ENCODE measurements at regions not wholly inside any gene's neighbourhood (a gene's known extent, or its start where the extent isn't known, plus 50 kb on each side); places are given as distances from the start of the nearest gene placed in this dataset.

DNA sequence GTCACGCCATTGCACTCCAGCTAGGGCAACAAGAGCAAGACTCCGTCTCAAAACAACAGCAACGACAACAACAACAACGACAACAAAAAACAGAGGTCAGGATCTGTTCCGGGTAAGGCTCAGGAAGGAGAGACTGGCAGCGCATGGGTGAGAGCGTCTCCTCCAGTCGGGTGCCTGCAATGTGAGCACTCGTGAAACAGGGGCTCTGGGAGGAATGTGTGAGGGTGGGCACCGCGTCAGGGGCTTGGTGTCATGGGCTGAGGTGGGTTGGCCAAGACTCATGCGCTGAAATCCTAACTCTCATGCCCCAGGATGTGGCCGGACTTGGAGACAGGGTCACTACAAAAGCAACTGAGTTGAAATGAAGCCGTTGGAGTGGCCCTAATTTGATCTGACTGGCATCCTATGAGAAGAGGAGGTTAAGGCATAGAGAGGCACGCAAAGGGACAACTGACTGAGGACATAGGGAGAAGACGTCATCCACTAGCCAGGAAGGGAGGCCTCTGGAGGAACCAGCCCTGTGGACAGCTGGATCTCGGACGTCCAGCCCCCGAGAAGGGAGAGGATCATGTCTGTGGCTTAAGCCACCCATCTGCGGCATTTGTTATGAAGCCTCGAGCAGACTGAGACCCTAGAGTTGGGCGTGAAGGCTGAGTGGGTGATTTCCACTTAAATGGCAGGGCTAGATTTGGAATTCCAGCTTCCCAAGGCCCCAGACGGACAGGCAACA lies 241.5 kb upstream of the PITRM1 start:
- no peak for DNase-seq
- intact Hi-C loops (cut with DNase I; ENCODE audit: low total_unique reads) (no loop called here), in situ Hi-C loops (cut with MboI; ENCODE audit: low pct_ligation_motif_present in 1 of 4, low pct_unique_long_range_greater_than_20kb in 1 of 4, low sequenced_read_pairs in 3 of 4) (no loop called here)
- H3K4me1 ChIP-seq: no peaks in the 10 kb centered on the region
- no peak overlapping the region for H3K27ac ChIP-seq
- H3K4me3 ChIP-seq: no peak overlapping the region
- no peaks in the 10 kb centered on the region for H3K27me3 ChIP-seq
- no peaks in the 10 kb centered on the region for H3K36me3 ChIP-seq
- TF ChIP-seq EP300 (IDR thresholded peaks at IDR 0.05; ENCODE audit: low read depth) (no peak), POLR2A (IDR thresholded peaks at IDR 0.05) (no peak), POLR2AphosphoS5 (IDR thresholded peaks at IDR 0.05) (no peak)
- TF ChIP-seq, protein P1, sequence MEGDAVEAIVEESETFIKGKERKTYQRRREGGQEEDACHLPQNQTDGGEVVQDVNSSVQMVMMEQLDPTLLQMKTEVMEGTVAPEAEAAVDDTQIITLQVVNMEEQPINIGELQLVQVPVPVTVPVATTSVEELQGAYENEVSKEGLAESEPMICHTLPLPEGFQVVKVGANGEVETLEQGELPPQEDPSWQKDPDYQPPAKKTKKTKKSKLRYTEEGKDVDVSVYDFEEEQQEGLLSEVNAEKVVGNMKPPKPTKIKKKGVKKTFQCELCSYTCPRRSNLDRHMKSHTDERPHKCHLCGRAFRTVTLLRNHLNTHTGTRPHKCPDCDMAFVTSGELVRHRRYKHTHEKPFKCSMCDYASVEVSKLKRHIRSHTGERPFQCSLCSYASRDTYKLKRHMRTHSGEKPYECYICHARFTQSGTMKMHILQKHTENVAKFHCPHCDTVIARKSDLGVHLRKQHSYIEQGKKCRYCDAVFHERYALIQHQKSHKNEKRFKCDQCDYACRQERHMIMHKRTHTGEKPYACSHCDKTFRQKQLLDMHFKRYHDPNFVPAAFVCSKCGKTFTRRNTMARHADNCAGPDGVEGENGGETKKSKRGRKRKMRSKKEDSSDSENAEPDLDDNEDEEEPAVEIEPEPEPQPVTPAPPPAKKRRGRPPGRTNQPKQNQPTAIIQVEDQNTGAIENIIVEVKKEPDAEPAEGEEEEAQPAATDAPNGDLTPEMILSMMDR (IDR thresholded peaks at IDR 0.05): no peak
- H3K9me3 ChIP-seq: no peaks in the 10 kb centered on the region
- 91 to 100% methylated on average over 3 to 23 of the region's 23 CpGs for WGBS, 2 donors (ENCODE audit: low coverage in 1 of 2)

DNA sequence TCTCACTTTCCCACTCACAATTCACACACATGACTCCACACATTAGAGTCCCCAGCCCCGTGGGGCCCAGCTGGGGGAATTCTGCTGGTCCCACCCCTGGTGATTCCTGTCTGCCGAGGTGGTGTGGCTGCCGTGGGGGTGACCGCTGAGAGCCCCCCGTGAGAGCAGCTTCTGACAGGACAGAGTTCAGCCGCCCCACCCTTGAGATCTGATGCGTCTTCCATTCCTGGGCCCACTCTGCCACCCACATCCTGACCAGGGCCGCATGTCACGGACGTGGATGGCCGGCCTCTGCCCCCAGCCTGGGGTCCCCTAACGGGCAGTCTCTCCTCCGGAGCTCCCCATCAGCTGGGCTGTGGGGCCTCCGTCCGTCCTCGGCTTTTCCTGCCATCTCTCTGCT lies 240.1 kb upstream of the PITRM1 start:
- TF ChIP-seq POLR2AphosphoS5 (IDR thresholded peaks at IDR 0.05) (no peak), POLR2A (IDR thresholded peaks at IDR 0.05) (no peak), EP300 (IDR thresholded peaks at IDR 0.05; ENCODE audit: low read depth) (no peak)
- TF ChIP-seq, protein P1 (IDR thresholded peaks at IDR 0.05): no peak
- in situ Hi-C loops (cut with MboI; ENCODE audit: low pct_ligation_motif_present in 1 of 4, low pct_unique_long_range_greater_than_20kb in 1 of 4, low sequenced_read_pairs in 3 of 4) (no loop called here), intact Hi-C loops (cut with DNase I; ENCODE audit: low total_unique reads) (no loop called here)
- H3K4me3 ChIP-seq: no peak overlapping the region
- 85% methylated on average over 16 of the region's 16 CpGs; no CpG with 5 or more reads in 1 of the 2 donors for WGBS, 2 donors (ENCODE audit: low coverage in 1 of 2)
- H3K4me1 ChIP-seq: no peaks in the 10 kb centered on the region
- no peak overlapping the region for H3K27ac ChIP-seq
- H3K9me3 ChIP-seq: no peaks in the 10 kb centered on the region
- DNase-seq: no peak
- no peaks in the 10 kb centered on the region for H3K27me3 ChIP-seq
- no peaks in the 10 kb centered on the region for H3K36me3 ChIP-seq

DNA sequence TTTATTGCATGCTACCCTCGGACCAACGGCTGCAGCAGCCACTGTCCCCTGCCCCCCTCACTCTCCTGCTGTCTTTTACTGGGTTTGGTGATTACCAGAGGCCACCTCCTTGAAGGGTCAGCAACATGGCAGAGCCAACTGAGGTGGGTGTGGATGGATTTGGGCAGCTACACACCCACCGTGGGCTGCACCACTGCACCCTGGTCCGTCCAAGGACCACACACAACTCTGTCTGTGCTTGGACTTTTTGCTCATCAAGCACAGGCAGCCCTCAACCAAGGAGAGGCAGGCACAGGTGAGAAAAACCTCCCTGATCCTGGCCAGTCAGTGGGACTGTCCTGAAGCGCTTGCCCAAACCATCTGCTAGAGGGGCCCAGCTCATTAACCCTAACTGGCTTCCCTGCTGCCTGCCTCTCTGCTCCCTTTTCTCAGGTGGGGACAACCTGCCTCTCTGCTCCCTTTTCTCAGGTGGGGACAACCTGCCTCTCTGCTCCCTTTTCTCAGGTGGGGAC lies 239.5 kb upstream of the PITRM1 start:
- TF ChIP-seq, protein P1 (IDR thresholded peaks at IDR 0.05): no peak
- TF ChIP-seq POLR2A (IDR thresholded peaks at IDR 0.05) (no peak), POLR2AphosphoS5 (IDR thresholded peaks at IDR 0.05) (no peak), EP300 (IDR thresholded peaks at IDR 0.05; ENCODE audit: low read depth) (no peak)
- no peaks in the 10 kb centered on the region for H3K36me3 ChIP-seq
- in situ Hi-C loops (cut with MboI; ENCODE audit: low pct_ligation_motif_present in 1 of 4, low pct_unique_long_range_greater_than_20kb in 1 of 4, low sequenced_read_pairs in 3 of 4): no loop called here
- no peaks in the 10 kb centered on the region for H3K4me1 ChIP-seq
- no peaks in the 10 kb centered on the region for H3K27me3 ChIP-seq
- no peaks in the 10 kb centered on the region for H3K9me3 ChIP-seq
- no peak overlapping the region for H3K4me3 ChIP-seq
- no peak for DNase-seq
- intact Hi-C loops (cut with DNase I; ENCODE audit: low total_unique reads): no loop called here
- no peak overlapping the region for H3K27ac ChIP-seq
- 96% methylated on average over 5 of the region's 5 CpGs; no CpG with 5 or more reads in 1 of the 2 donors for WGBS, 2 donors (ENCODE audit: low coverage in 1 of 2)

DNA sequence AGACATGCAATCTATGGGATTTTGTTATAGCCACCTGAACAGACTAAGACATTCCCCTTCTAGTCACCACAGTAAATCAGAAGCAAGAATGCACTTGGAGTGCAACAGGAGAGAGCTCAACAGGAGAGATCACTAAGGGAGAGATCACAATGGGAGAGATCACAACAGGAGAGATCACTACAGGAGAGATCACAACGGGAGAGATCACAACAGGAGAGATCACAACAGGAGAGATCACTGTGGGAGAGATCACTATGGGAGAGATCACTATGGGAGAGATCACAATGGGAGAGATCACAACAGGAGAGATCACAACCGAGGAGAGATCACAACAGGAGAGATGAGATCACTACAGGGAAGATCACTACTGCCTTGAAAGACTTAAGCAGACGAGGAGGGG lies 238.5 kb upstream of the PITRM1 start:
- Histone ChIP-seq H3K4me3 (no peak overlapping the region), H3K9me3 (no peaks in the 10 kb centered on the region), H3K36me3 (no peaks in the 10 kb centered on the region), H3K4me1 (no peaks in the 10 kb centered on the region), H3K27me3 (no peaks in the 10 kb centered on the region), H3K27ac (no peak overlapping the region)
- TF ChIP-seq, protein P1 (IDR thresholded peaks at IDR 0.05): no peak
- TF ChIP-seq POLR2A (IDR thresholded peaks at IDR 0.05) (no peak), EP300 (IDR thresholded peaks at IDR 0.05; ENCODE audit: low read depth) (no peak)
- DNase-seq: no peak
- intact Hi-C loops (cut with DNase I; ENCODE audit: low total_unique reads): no loop called here
- in situ Hi-C loops (cut with MboI; ENCODE audit: low pct_ligation_motif_present in 1 of 4, low pct_unique_long_range_greater_than_20kb in 1 of 4, low sequenced_read_pairs in 3 of 4): no loop called here
- 50 to 53% methylated on average over 3 of the region's 3 CpGs for WGBS, 2 donors (ENCODE audit: low coverage in 1 of 2)

All from transverse colon (tissue), 4 donors.